A673 (cell line): ENCODE measurements at regions not wholly inside any gene's neighbourhood (a gene's known extent, or its start where the extent isn't known, plus 50 kb on each side); places are given as distances from the start of the nearest gene placed in this dataset.

Experiments used
- BruUV-seq: library from RNA; stranded (reverse); fragments of 400-500 nt; replicated peaks from 2 replicates; lab custom pipeline; 2021; lab: Mats Ljungman, UMichigan
- CTCF ChIA-PET: fragments of 300-600 bp; sonication (Branson Sonifier 250); formaldehyde crosslinking; loops from one replicate; lab custom pipeline; 2022; ENCODE audit warnings: antibody characterized with exemption; lab: Charles Lee
- POLR2A ChIA-PET: fragments of 300-600 bp; sonication (Branson Sonifier 250); formaldehyde crosslinking; loops from one replicate; lab custom pipeline; 2022; ENCODE audit warnings: antibody characterized with exemption; ENCODE audit not compliant: low non-redundant PET; lab: Charles Lee
- DNase-seq: peaks from one replicate; pipeline ENCODE4 v3.0.0-alpha.2; 2015; ENCODE audit warnings: low spot score
- H3K27ac ChIP-seq: fragments of 200-600 bp; sonication (generic); 2 replicates; pipeline ENCODE4 v1.5.1; 2016; ENCODE audit warnings: mixed run types, low read depth, mild to moderate bottlenecking, mixed read lengths, antibody characterized with exemption, low read length; ENCODE audit not compliant: poor library complexity, severe bottlenecking
- H3K27me3 ChIP-seq: fragments of 200-600 bp; sonication (generic); replicated peaks from 2 replicates; pipeline ENCODE4 v1.6.1; 2017; ENCODE audit warnings: mixed run types, low read depth, mild to moderate bottlenecking, mixed read lengths, antibody characterized with exemption, low read length; ENCODE audit not compliant: insufficient read depth, poor library complexity
- H3K36me3 ChIP-seq: fragments of 200-600 bp; sonication (generic); 2 replicates; pipeline ENCODE4 v1.6.1; 2016; ENCODE audit warnings: mixed run types, mild to moderate bottlenecking, mixed read lengths, antibody characterized with exemption, low read length; ENCODE audit not compliant: insufficient read depth, poor library complexity, severe bottlenecking
- H3K4me1 ChIP-seq: fragments of 200-600 bp; sonication (generic); 2 replicates; pipeline ENCODE4 v1.6.1; 2017; ENCODE audit warnings: mixed run types, mild to moderate bottlenecking, mixed read lengths, antibody characterized with exemption, low read length; ENCODE audit not compliant: insufficient read depth, poor library complexity, severe bottlenecking
- H3K4me3 ChIP-seq: fragments of 200-600 bp; sonication (generic); 2 replicates; pipeline ENCODE4 v1.5.1; 2016; ENCODE audit warnings: low read depth, mixed run types, mild to moderate bottlenecking, mixed read lengths, low read length; ENCODE audit not compliant: poor library complexity, severe bottlenecking
- H3K9me3 ChIP-seq: fragments of 200-600 bp; sonication (generic); 2 replicates; pipeline ENCODE4 v1.6.1; 2016; ENCODE audit warnings: mixed run types, low read depth, mild to moderate bottlenecking, mixed read lengths, antibody characterized with exemption, low read length; ENCODE audit not compliant: poor library complexity, severe bottlenecking
- CTCF ChIP-seq: fragments of 300-800, 200-600 bp; sonication (generic); conservative IDR thresholded peaks from 2 replicates; pipeline ENCODE4 v1.5.1; 2017; ENCODE audit warnings: low read depth, mild to moderate bottlenecking, antibody characterized with exemption, low read length, moderate library complexity, mixed read lengths
- EZH2 ChIP-seq: fragments of 200-600 bp; sonication (generic); IDR thresholded peaks from 2 replicates; pipeline ENCODE4 v1.6.1; 2017; ENCODE audit warnings: borderline replicate concordance, low read depth, mild to moderate bottlenecking, mixed read lengths, antibody characterized with exemption, low read length; ENCODE audit not compliant: poor library complexity, severe bottlenecking
- intact Hi-C: fragments of 100-400 bp; cut with micrococcal nuclease; formaldehyde crosslinking; loops from one replicate; pipeline ENCODE4 v1.10.0; 2022; ENCODE audit not compliant: unreplicated experiment

GRCh38 chr5:26236936-26237335 is 801.5 kb downstream of the CDH9 start:
- H3K9me3 ChIP-seq: peaks cover 10% of the 10 kb centered on the region
- no peak for DNase-seq
- no peak overlapping the region for H3K4me3 ChIP-seq
- no peak for TF ChIP-seq EZH2
- TF ChIP-seq CTCF: no peak
- intact Hi-C loops: no loop called here
- no peaks in the 10 kb centered on the region for H3K36me3 ChIP-seq
- H3K27ac ChIP-seq: no peak overlapping the region
- no TSS peak for BruUV-seq
- CTCF ChIA-PET: no interaction called here
- H3K4me1 ChIP-seq: no peaks in the 10 kb centered on the region
- no peaks in the 10 kb centered on the region for H3K27me3 ChIP-seq
- POLR2A ChIA-PET: no interaction called here

GRCh38 chr5:26232706-26233105 is 805.7 kb downstream of the CDH9 start:
- intact Hi-C loops: no loop called here
- ChIA-PET CTCF (no interaction called here), POLR2A (no interaction called here)
- Histone ChIP-seq H3K36me3 (no peaks in the 10 kb centered on the region), H3K27me3 (no peaks in the 10 kb centered on the region), H3K4me1 (no peaks in the 10 kb centered on the region), H3K4me3 (no peak overlapping the region), H3K9me3 (peaks cover 5% of the 10 kb centered on the region), H3K27ac (no peak overlapping the region)
- BruUV-seq: no TSS peak
- TF ChIP-seq EZH2 (no peak), CTCF (no peak)
- DNase-seq: no peak

GRCh38 chr5:26231316-26231715 is 807.1 kb downstream of the CDH9 start:
- Histone ChIP-seq H3K9me3 (no peaks in the 10 kb centered on the region), H3K27ac (no peak overlapping the region), H3K36me3 (no peaks in the 10 kb centered on the region), H3K4me3 (no peak overlapping the region), H3K4me1 (no peaks in the 10 kb centered on the region), H3K27me3 (no peaks in the 10 kb centered on the region)
- no peak for TF ChIP-seq EZH2
- TF ChIP-seq CTCF: no peak
- BruUV-seq: no TSS peak
- intact Hi-C loops: no loop called here
- CTCF ChIA-PET: no interaction called here
- DNase-seq: no peak
- POLR2A ChIA-PET: no interaction called here
